ENCODE measurements at regions not wholly inside any gene's neighbourhood (a gene's known extent, or its start where the extent isn't known, plus 50 kb on each side); places are given as distances from the start of the nearest gene placed in this dataset.

- TF ChIP-seq SNAI2 (CRISPR knock-in tag; IDR thresholded peaks at IDR 0.05) (no peak), ZNF70 (CRISPR knock-in tag; IDR thresholded peaks at IDR 0.05) (no peak)
Measured at GRCh38 chr4:32589853-32590252, 1869.7 kb downstream of the PCDH7 start.

All from SK-N-SH treated with all-trans-retinoic acid at 6 μM for 48 hours (cell line).